ENCODE measurements at regions not wholly inside any gene's neighbourhood (a gene's known extent, or its start where the extent isn't known, plus 50 kb on each side); places are given as distances from the start of the nearest gene placed in this dataset.

DNA sequence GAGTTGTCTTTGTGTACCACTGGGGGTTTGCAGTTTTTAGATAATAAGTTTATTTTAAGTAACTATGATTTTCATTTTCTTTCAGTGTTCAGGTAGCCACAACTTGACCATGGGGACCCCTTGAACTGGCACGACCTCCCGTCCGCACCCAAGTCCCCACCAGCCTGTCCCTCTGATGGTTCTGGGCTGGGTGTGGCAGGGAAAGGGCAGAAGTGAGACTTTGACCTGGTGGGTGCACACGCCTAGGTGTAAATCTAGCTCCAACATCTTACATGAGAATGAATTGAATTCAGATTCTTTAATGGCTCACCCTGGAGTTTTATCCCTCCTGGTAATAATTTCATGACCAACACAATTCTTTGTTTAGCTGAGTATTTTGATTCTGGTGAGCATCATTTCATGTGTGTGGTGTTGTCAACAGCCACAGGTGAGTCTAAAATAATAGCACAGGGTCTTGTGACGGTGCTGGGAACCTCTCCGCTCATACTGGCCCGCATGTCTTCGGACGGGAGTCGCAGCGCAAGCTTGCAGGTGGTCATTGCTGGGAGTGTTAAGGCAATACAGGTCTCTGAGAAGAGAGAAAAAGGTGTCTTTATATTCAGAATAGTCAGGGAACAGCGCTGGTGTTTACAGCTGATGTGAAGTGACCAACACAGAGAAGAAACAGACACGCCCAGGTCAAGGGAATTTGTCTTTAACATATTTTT, 50.8 kb upstream of the POFUT2 start:
- H3K79me2 ChIP-seq (ENCODE audit: insufficient read depth, low read length) = no peaks in the 10 kb centered on the region
- TF ChIP-seq, protein P1, sequence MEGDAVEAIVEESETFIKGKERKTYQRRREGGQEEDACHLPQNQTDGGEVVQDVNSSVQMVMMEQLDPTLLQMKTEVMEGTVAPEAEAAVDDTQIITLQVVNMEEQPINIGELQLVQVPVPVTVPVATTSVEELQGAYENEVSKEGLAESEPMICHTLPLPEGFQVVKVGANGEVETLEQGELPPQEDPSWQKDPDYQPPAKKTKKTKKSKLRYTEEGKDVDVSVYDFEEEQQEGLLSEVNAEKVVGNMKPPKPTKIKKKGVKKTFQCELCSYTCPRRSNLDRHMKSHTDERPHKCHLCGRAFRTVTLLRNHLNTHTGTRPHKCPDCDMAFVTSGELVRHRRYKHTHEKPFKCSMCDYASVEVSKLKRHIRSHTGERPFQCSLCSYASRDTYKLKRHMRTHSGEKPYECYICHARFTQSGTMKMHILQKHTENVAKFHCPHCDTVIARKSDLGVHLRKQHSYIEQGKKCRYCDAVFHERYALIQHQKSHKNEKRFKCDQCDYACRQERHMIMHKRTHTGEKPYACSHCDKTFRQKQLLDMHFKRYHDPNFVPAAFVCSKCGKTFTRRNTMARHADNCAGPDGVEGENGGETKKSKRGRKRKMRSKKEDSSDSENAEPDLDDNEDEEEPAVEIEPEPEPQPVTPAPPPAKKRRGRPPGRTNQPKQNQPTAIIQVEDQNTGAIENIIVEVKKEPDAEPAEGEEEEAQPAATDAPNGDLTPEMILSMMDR (IDR thresholded peaks at IDR 0.05; ENCODE audit: extremely low read depth, low read depth, low read length) = no peak
- no peaks in the 10 kb centered on the region for H3K4me1 ChIP-seq (ENCODE audit: insufficient read depth, low read length)
- no peaks in the 10 kb centered on the region for H4K20me1 ChIP-seq (ENCODE audit: insufficient read depth, low read length)
- no peak overlapping the region for H3K4me2 ChIP-seq (ENCODE audit: insufficient read depth, low read length)
- H3K4me3 ChIP-seq (ENCODE audit: insufficient read depth, low read length) = no peak overlapping the region
- H3K9me3 ChIP-seq (ENCODE audit: low read depth, low read length) = no peaks in the 10 kb centered on the region
- H2AFZ ChIP-seq (ENCODE audit: low read length) = no peak overlapping the region
- peaks cover 4% of the 10 kb centered on the region for H3K27me3 ChIP-seq (ENCODE audit: insufficient read depth, low read length)
- no peak overlapping the region for H3K27ac ChIP-seq (ENCODE audit: low read depth, low read length)
- DNase-seq (ENCODE audit: insufficient read length, low spot score, missing footprints) = no peak
- no peaks in the 10 kb centered on the region for H3K36me3 ChIP-seq (ENCODE audit: insufficient read depth, low read length)

DNA sequence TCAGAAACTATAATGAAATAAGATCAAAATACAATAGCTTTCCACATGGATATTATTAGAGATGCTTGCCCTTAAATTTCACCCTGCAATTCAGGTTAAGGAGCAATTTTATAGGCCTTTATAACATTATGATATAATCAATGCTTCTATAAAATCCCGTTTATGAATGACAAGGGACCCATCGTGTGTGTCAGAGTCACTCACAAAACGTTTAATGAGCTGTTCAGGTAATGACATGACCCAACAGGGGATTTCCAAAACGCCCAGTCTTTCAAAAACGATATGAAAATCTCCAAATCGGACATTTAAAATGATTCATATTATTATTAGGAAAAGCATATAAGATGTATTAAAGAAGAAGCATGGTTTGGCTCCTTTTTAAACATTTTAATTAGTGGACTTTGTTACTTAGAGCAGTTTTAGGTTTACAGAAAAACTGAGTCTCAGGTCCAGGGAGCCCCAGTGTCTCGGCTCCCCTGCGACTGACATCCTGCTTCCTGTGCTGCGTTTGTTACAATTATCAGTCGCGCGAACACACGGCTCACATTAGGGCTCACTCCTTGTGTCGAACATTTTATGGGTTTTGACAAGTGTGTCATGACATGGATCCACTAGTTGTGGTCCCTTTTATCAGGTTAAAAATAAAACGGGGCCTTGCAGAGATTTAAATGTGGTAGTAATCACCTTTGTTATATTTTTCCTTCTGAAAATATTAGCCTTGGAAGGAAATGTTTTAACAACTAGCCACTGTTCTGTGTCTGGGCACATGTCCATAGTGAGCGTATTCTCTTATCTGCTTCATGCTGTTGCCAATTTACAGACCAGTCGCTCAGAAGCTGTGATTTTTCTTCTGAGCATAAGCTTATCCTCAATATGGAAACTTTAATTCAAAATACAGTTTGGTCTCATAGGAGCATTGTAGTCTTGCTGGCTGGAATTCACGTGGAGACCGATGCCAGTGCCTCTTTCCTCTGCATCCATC, 52.0 kb upstream of the POFUT2 start:
- H2AFZ ChIP-seq (ENCODE audit: low read length) = no peak overlapping the region
- DNase-seq (ENCODE audit: insufficient read length, low spot score, missing footprints) = no peak

GRCh38 chr21:45340515-45340914, 52.8 kb upstream of the POFUT2 start:
- no peak overlapping the region for H3K4me2 ChIP-seq (ENCODE audit: insufficient read depth, low read length)
- H3K4me1 ChIP-seq (ENCODE audit: insufficient read depth, low read length) = no peaks in the 10 kb centered on the region
- H4K20me1 ChIP-seq (ENCODE audit: insufficient read depth, low read length) = no peaks in the 10 kb centered on the region
- no peak overlapping the region for H3K27ac ChIP-seq (ENCODE audit: low read depth, low read length)
- TF ChIP-seq, protein P1 (IDR thresholded peaks at IDR 0.05; ENCODE audit: extremely low read depth, low read depth, low read length) = no peak
- no peak overlapping the region for H3K4me3 ChIP-seq (ENCODE audit: insufficient read depth, low read length)
- no peaks in the 10 kb centered on the region for H3K36me3 ChIP-seq (ENCODE audit: insufficient read depth, low read length)
- no peaks in the 10 kb centered on the region for H3K79me2 ChIP-seq (ENCODE audit: insufficient read depth, low read length)
- H2AFZ ChIP-seq (ENCODE audit: low read length) = no peak overlapping the region
- DNase-seq (ENCODE audit: insufficient read length, low spot score, missing footprints) = no peak
- peaks cover 4% of the 10 kb centered on the region for H3K27me3 ChIP-seq (ENCODE audit: insufficient read depth, low read length)
- no peaks in the 10 kb centered on the region for H3K9me3 ChIP-seq (ENCODE audit: low read depth, low read length)

More for the DNA sequence above, 52.0 kb upstream of the POFUT2 start:
- no peaks in the 10 kb centered on the region for H4K20me1 ChIP-seq (ENCODE audit: insufficient read depth, low read length)
- H3K36me3 ChIP-seq (ENCODE audit: insufficient read depth, low read length) = no peaks in the 10 kb centered on the region
- H3K4me1 ChIP-seq (ENCODE audit: insufficient read depth, low read length) = no peaks in the 10 kb centered on the region
- H3K27me3 ChIP-seq (ENCODE audit: insufficient read depth, low read length) = peaks cover 4% of the 10 kb centered on the region
- H3K9me3 ChIP-seq (ENCODE audit: low read depth, low read length) = no peaks in the 10 kb centered on the region
- no peak overlapping the region for H3K4me2 ChIP-seq (ENCODE audit: insufficient read depth, low read length)
- TF ChIP-seq, protein P1 (IDR thresholded peaks at IDR 0.05; ENCODE audit: extremely low read depth, low read depth, low read length) = no peak
- no peaks in the 10 kb centered on the region for H3K79me2 ChIP-seq (ENCODE audit: insufficient read depth, low read length)
- no peak overlapping the region for H3K27ac ChIP-seq (ENCODE audit: low read depth, low read length)
- no peak overlapping the region for H3K4me3 ChIP-seq (ENCODE audit: insufficient read depth, low read length)

- Histone ChIP-seq H3K36me3 (ENCODE audit: insufficient read depth, low read length) (no peaks in the 10 kb centered on the region), H3K9me3 (ENCODE audit: low read depth, low read length) (no peaks in the 10 kb centered on the region), H3K4me1 (ENCODE audit: insufficient read depth, low read length) (no peaks in the 10 kb centered on the region), H2AFZ (ENCODE audit: low read length) (no peak overlapping the region), H3K27me3 (ENCODE audit: insufficient read depth, low read length) (peaks cover 4% of the 10 kb centered on the region), H3K4me3 (ENCODE audit: insufficient read depth, low read length) (no peak overlapping the region), H4K20me1 (ENCODE audit: insufficient read depth, low read length) (no peaks in the 10 kb centered on the region), H3K27ac (ENCODE audit: low read depth, low read length) (no peak overlapping the region), H3K4me2 (ENCODE audit: insufficient read depth, low read length) (no peak overlapping the region), H3K79me2 (ENCODE audit: insufficient read depth, low read length) (no peaks in the 10 kb centered on the region)
- TF ChIP-seq, protein P1 (IDR thresholded peaks at IDR 0.05; ENCODE audit: extremely low read depth, low read depth, low read length) = no peak
- no peak for DNase-seq (ENCODE audit: insufficient read length, low spot score, missing footprints)
Measured at GRCh38 chr21:45341261-45341660, 53.6 kb upstream of the POFUT2 start.

Measured in osteoblast (primary cell).